ENCODE measurements at regions not wholly inside any gene's neighbourhood (a gene's known extent, or its start where the extent isn't known, plus 50 kb on each side); places are given as distances from the start of the nearest gene placed in this dataset.

DNA sequence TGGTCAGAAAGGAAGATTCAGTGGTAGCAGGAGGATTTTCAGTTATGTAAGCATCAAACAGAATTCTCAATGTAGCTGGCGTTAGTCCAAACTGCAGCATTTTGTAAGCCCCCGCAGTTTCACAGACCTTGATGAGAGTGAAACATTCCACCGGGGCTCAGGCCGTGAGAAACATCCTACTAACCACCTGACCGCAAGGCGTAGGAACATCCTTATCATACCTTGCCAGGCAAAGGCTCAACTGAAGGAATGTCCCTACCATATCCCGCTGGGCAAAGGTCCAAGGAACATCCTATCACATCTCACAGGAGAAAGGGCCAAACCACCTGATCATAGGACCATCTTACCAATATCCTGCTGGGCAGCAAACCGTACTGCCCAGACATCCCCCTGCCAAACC lies 624.8 kb upstream of the TMEM132C start:
- TF ChIP-seq TAF1 (IDR thresholded peaks at IDR 0.05; ENCODE audit: low read depth) = no peak
- no peak for TF ChIP-seq ZBTB7A (IDR thresholded peaks at IDR 0.05; ENCODE audit: low read depth)
- TF ChIP-seq NFIC (IDR thresholded peaks at IDR 0.05) = no peak
- TF ChIP-seq RAD21 (IDR thresholded peaks at IDR 0.05; ENCODE audit: low read depth) = no peak
- TF ChIP-seq REST (IDR thresholded peaks at IDR 0.05; ENCODE audit: low read depth) = no peak
- no peak for TF ChIP-seq TEAD4 (IDR thresholded peaks at IDR 0.05)
- no peak for TF ChIP-seq CREB1 (IDR thresholded peaks at IDR 0.05; ENCODE audit: low read depth)

DNA sequence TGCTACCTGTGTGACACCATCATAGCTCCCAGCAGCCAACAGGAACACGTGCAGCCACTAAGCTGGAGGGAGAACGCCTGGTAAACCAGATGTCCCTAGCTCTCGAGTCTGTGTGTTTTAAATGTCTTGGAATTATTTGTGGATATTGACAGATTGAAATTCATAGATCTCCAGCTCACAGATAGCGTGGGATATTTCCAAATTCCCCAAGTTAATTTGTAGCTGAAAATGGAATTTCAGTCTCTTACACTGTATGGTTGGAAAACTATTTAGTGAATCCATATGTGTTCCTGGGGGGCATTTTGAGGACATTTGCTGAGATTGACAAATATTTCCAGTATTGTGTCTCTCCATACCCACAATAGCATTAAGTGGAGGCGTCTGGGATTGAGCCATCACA lies 618.6 kb upstream of the TMEM132C start:
- no peak for TF ChIP-seq MAX (IDR thresholded peaks at IDR 0.05)
- TF ChIP-seq TCF12 (IDR thresholded peaks at IDR 0.05; ENCODE audit: low read depth) = no peak
- TF ChIP-seq, protein P1, sequence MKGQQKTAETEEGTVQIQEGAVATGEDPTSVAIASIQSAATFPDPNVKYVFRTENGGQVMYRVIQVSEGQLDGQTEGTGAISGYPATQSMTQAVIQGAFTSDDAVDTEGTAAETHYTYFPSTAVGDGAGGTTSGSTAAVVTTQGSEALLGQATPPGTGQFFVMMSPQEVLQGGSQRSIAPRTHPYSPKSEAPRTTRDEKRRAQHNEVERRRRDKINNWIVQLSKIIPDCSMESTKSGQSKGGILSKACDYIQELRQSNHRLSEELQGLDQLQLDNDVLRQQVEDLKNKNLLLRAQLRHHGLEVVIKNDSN (IDR thresholded peaks at IDR 0.05) = no peak
- no peak for TF ChIP-seq ZBTB7A (IDR thresholded peaks at IDR 0.05; ENCODE audit: low read depth)
- no peak for TF ChIP-seq TEAD4 (IDR thresholded peaks at IDR 0.05)
- TF ChIP-seq REST (IDR thresholded peaks at IDR 0.05; ENCODE audit: low read depth) = no peak
- TF ChIP-seq CREB1 (IDR thresholded peaks at IDR 0.05; ENCODE audit: low read depth) = no peak
- TF ChIP-seq TAF1 (IDR thresholded peaks at IDR 0.05; ENCODE audit: low read depth) = no peak
- no peak for TF ChIP-seq NFIC (IDR thresholded peaks at IDR 0.05)
- TF ChIP-seq EP300 (IDR thresholded peaks at IDR 0.05; ENCODE audit: borderline replicate concordance) = no peak
- TF ChIP-seq YY1 (IDR thresholded peaks at IDR 0.05; ENCODE audit: low read depth) = no peak
- no peak for TF ChIP-seq FOXM1 (IDR thresholded peaks at IDR 0.05; ENCODE audit: borderline replicate concordance, low read depth)
- TF ChIP-seq CEBPB (IDR thresholded peaks at IDR 0.05) = no peak

DNA sequence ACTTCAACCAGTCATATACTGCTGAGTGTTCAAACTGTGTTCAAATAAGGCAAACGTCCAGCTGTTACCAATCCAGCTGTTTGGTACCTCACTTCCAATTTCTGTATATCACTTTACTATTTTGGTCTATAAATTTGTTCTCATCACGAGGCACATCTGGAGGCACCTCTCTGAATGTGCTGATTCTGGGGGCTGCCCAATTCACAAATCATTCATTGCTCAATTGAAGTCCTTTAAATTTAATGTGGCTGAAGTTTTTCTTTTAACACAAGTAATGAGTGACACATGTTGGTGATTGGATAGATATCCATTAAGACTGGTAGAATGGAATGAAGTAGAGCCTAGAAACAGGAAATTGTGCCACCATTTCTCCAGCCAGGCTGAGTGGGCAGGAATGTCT lies 617.0 kb upstream of the TMEM132C start:
- TF ChIP-seq CREB1 (IDR thresholded peaks at IDR 0.05; ENCODE audit: low read depth) = no peak
- TF ChIP-seq REST (IDR thresholded peaks at IDR 0.05; ENCODE audit: low read depth) = no peak
- TF ChIP-seq, protein P1 (IDR thresholded peaks at IDR 0.05) = no peak
- no peak for TF ChIP-seq NFIC (IDR thresholded peaks at IDR 0.05)
- no peak for TF ChIP-seq FOXM1 (IDR thresholded peaks at IDR 0.05; ENCODE audit: borderline replicate concordance, low read depth)
- TF ChIP-seq MAX (IDR thresholded peaks at IDR 0.05) = no peak
- no peak for TF ChIP-seq TAF1 (IDR thresholded peaks at IDR 0.05; ENCODE audit: low read depth)
- TF ChIP-seq CEBPB (IDR thresholded peaks at IDR 0.05) = no peak
- no peak for TF ChIP-seq TEAD4 (IDR thresholded peaks at IDR 0.05)
- no peak for TF ChIP-seq EP300 (IDR thresholded peaks at IDR 0.05; ENCODE audit: borderline replicate concordance)
- TF ChIP-seq RAD21 (IDR thresholded peaks at IDR 0.05; ENCODE audit: low read depth) = no peak
- TF ChIP-seq ZBTB7A (IDR thresholded peaks at IDR 0.05; ENCODE audit: low read depth) = no peak
- no peak for TF ChIP-seq TCF12 (IDR thresholded peaks at IDR 0.05; ENCODE audit: low read depth)
- no peak for TF ChIP-seq YY1 (IDR thresholded peaks at IDR 0.05; ENCODE audit: low read depth)
- TF ChIP-seq EGR1 (IDR thresholded peaks at IDR 0.05) = no peak

DNA sequence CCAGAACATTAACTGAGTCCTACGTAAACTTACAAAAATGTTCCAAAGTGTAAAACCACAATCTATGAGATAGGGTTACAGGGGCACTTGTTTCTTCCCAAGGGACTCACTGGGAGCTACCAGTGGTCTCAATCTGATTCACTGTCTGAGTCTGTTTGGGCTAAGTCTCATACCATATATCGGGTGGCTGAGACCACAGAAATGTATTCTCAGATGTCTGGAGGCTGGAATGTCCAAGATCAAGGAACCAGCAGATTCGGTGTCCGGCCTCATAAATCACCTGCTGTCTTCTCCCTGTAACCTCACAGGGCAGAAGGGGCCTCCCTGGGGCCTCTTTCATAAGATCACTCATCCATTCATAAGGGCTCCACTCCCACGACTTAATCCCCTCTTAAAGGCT lies 616.3 kb upstream of the TMEM132C start:
- no peak for TF ChIP-seq YY1 (IDR thresholded peaks at IDR 0.05; ENCODE audit: low read depth)

- no peak for TF ChIP-seq EGR1 (IDR thresholded peaks at IDR 0.05)
- TF ChIP-seq, protein P1 (IDR thresholded peaks at IDR 0.05) = no peak
- TF ChIP-seq TAF1 (IDR thresholded peaks at IDR 0.05; ENCODE audit: low read depth) = no peak
- no peak for TF ChIP-seq ZBTB7A (IDR thresholded peaks at IDR 0.05; ENCODE audit: low read depth)
- TF ChIP-seq NFIC (IDR thresholded peaks at IDR 0.05) = no peak
- no peak for TF ChIP-seq EP300 (IDR thresholded peaks at IDR 0.05; ENCODE audit: borderline replicate concordance)
- TF ChIP-seq TCF12 (IDR thresholded peaks at IDR 0.05; ENCODE audit: low read depth) = no peak
- TF ChIP-seq YY1 (IDR thresholded peaks at IDR 0.05; ENCODE audit: low read depth) = no peak
- no peak for TF ChIP-seq CREB1 (IDR thresholded peaks at IDR 0.05; ENCODE audit: low read depth)
These were observed 614.7 kb upstream of the TMEM132C start for GRCh38 chr12:127652281-127652680.
